ENCODE measurements at regions not wholly inside any gene's neighbourhood (a gene's known extent, or its start where the extent isn't known, plus 50 kb on each side); places are given as distances from the start of the nearest gene placed in this dataset.

DNA sequence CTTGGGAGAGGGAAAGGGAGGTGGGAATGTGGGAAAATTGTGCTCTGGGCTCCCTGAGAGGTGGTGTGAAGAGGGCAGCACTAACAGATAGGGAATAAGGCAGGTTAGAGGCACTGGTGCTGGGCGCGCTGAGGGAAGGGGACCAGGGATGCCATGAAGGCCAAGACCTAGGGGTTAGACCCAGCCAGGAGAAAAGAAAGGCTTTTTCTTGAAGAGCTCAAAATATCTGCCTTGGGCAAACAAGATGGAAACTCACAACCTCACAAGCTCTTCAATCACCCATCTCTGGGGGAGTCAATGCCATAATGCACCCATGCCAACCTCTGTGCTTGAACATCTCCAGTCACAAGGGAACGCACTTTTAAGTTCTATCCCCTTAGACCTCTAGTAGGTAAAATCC lies 363.6 kb upstream of the CHD6 start:
- Histone ChIP-seq H3K4me3 (ENCODE audit: control insufficient read depth in 2 of 3, extremely low read depth in 1 of 3, insufficient read depth in 2 of 3, low read depth in 1 of 3, low read length in 3 of 3) (no peak overlapping the region), H2AFZ (ENCODE audit: control insufficient read depth, low read length) (no peak overlapping the region), H3K4me2 (ENCODE audit: control insufficient read depth, extremely low read depth, insufficient read depth, low read depth, low read length) (no peak overlapping the region), H3K36me3 (ENCODE audit: control insufficient read depth in 2 of 2, extremely low read depth in 1 of 2, insufficient read depth in 2 of 2, low read length in 2 of 2) (no peaks in the 10 kb centered on the region), H3K9ac (ENCODE audit: control insufficient read depth, extremely low read depth, insufficient read depth, low read length) (no peak overlapping the region), H3K79me2 (ENCODE audit: control insufficient read depth, insufficient read depth, low read length) (no peaks in the 10 kb centered on the region), H3K27ac (ENCODE audit: control insufficient read depth, insufficient read depth, low read length) (no peak overlapping the region), H3K4me1 (ENCODE audit: control insufficient read depth, extremely low read depth, insufficient read depth, low read length) (no peaks in the 10 kb centered on the region), H3K27me3 (ENCODE audit: control insufficient read depth, extremely low read depth, insufficient read depth, low read length) (no peaks in the 10 kb centered on the region), H4K20me1 (ENCODE audit: control insufficient read depth, extremely low read depth, insufficient read depth, low read length) (no peaks in the 10 kb centered on the region), H3K9me1 (ENCODE audit: control insufficient read depth, extremely low read depth, insufficient read depth, low read length) (no peaks in the 10 kb centered on the region), H3K9me3 (ENCODE audit: control insufficient read depth, low read depth, low read length) (no peaks in the 10 kb centered on the region)
- dilution Hi-C loops (cut with MboI; ENCODE audit: extremely low pct_ligation_motif_present, low sequenced_read_pairs): no loop called here
- FAIRE-seq: no peak
- TF ChIP-seq, protein P1, sequence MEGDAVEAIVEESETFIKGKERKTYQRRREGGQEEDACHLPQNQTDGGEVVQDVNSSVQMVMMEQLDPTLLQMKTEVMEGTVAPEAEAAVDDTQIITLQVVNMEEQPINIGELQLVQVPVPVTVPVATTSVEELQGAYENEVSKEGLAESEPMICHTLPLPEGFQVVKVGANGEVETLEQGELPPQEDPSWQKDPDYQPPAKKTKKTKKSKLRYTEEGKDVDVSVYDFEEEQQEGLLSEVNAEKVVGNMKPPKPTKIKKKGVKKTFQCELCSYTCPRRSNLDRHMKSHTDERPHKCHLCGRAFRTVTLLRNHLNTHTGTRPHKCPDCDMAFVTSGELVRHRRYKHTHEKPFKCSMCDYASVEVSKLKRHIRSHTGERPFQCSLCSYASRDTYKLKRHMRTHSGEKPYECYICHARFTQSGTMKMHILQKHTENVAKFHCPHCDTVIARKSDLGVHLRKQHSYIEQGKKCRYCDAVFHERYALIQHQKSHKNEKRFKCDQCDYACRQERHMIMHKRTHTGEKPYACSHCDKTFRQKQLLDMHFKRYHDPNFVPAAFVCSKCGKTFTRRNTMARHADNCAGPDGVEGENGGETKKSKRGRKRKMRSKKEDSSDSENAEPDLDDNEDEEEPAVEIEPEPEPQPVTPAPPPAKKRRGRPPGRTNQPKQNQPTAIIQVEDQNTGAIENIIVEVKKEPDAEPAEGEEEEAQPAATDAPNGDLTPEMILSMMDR (optimal IDR thresholded peaks at IDR 0.05 in 1 of 3, IDR thresholded peaks at IDR 0.05 in 1 of 3, conservative IDR thresholded peaks at IDR 0.05 in 1 of 3; ENCODE audit: extremely low read depth in 1 of 3, insufficient read depth in 2 of 3, low read length in 3 of 3): no peak
- no peak for TF ChIP-seq EZH2 (IDR thresholded peaks at IDR 0.05; ENCODE audit: low read length)
- no peak for DNase-seq (ENCODE audit: low read depth, low spot score)

DNA sequence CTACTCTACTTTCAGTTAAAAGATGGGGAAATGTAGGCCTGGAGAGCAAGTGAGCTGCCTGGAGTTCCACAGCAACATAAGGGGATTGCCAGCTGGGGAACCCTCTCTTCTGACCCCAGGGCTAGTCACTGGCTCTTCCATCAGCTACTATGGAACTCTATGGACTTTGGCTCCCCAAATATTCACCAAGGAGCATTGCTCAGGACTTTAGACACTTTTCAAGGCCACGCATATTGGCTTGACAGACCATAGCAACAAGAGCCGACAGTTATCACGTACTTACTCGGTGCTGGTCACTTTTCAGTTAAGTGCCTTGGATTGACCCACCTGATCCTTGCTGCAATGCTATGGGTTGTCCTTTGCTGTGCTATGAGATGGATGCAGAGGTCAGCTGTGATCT lies 360.7 kb upstream of the CHD6 start:
- FAIRE-seq (no peak), DNase-seq (ENCODE audit: low read depth, low spot score) (no peak)
- Histone ChIP-seq H3K79me2 (ENCODE audit: control insufficient read depth, insufficient read depth, low read length) (no peaks in the 10 kb centered on the region), H3K4me3 (ENCODE audit: control insufficient read depth in 2 of 3, extremely low read depth in 1 of 3, insufficient read depth in 2 of 3, low read depth in 1 of 3, low read length in 3 of 3) (no peak overlapping the region), H3K9ac (ENCODE audit: control insufficient read depth, extremely low read depth, insufficient read depth, low read length) (no peak overlapping the region), H3K9me1 (ENCODE audit: control insufficient read depth, extremely low read depth, insufficient read depth, low read length) (no peaks in the 10 kb centered on the region), H3K27ac (ENCODE audit: control insufficient read depth, insufficient read depth, low read length) (no peak overlapping the region), H3K4me1 (ENCODE audit: control insufficient read depth, extremely low read depth, insufficient read depth, low read length) (no peaks in the 10 kb centered on the region), H2AFZ (ENCODE audit: control insufficient read depth, low read length) (no peak overlapping the region), H4K20me1 (ENCODE audit: control insufficient read depth, extremely low read depth, insufficient read depth, low read length) (no peaks in the 10 kb centered on the region), H3K4me2 (ENCODE audit: control insufficient read depth, extremely low read depth, insufficient read depth, low read depth, low read length) (no peak overlapping the region), H3K27me3 (ENCODE audit: control insufficient read depth, extremely low read depth, insufficient read depth, low read length) (no peaks in the 10 kb centered on the region), H3K9me3 (ENCODE audit: control insufficient read depth, low read depth, low read length) (no peaks in the 10 kb centered on the region), H3K36me3 (ENCODE audit: control insufficient read depth in 2 of 2, extremely low read depth in 1 of 2, insufficient read depth in 2 of 2, low read length in 2 of 2) (no peaks in the 10 kb centered on the region)
- dilution Hi-C loops (cut with MboI; ENCODE audit: extremely low pct_ligation_motif_present, low sequenced_read_pairs): no loop called here
- TF ChIP-seq, protein P1 (optimal IDR thresholded peaks at IDR 0.05 in 1 of 3, IDR thresholded peaks at IDR 0.05 in 1 of 3, conservative IDR thresholded peaks at IDR 0.05 in 1 of 3; ENCODE audit: extremely low read depth in 1 of 3, insufficient read depth in 2 of 3, low read length in 3 of 3): no peak
- no peak for TF ChIP-seq EZH2 (IDR thresholded peaks at IDR 0.05; ENCODE audit: low read length)
